ENCODE measurements at regions not wholly inside any gene's neighbourhood (a gene's known extent, or its start where the extent isn't known, plus 50 kb on each side); places are given as distances from the start of the nearest gene placed in this dataset.
"Not testable (repeated sequence)": the region's sequence is repeated elsewhere in the genome, so short reads cannot be mapped to it uniquely, and the experiment has no call there.

DNA sequence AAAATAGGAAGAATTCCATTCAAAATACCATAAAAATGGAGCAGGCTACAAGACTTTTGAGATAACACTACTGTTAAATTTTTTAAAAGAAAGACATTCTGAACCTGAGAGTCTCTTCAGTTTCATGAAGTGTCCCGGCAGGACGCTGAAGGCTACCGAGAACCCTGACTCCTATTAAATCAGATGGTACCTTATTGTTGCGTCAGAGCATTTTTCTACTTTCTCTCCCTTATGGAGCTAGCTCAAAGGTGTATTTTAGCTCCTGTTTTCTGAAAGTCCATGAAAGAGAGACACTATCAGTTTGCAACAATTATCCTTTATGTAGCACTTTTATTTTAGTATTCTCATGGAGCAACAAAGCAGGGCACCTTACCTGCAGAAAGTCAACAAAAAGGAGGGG is 626.7 kb downstream of the IRS1 start:
- Histone ChIP-seq H3K27me3 (no peaks in the 10 kb centered on the region), H3K27ac (peak overlapping the region; percentile 76 to 87 (median 83)), H3K4me1 (peaks cover 0 to 15% of the 10 kb centered on the region in 2 donors), H3K36me3 (no peaks in the 10 kb centered on the region), H3K4me3 (replicated peaks in 1 of 3) (peak overlapping the region in 1 of 3 donors; percentile 22), H3K9me3 (no peaks in the 10 kb centered on the region)
- 37 to 57% methylated on average over 4 of the region's 4 CpGs for WGBS, 2 donors
- peak in 1 of 2 donors; percentile 20 for DNase-seq
- intact Hi-C loops (cut with DNase I): no loop called here
- TF ChIP-seq, protein P1, sequence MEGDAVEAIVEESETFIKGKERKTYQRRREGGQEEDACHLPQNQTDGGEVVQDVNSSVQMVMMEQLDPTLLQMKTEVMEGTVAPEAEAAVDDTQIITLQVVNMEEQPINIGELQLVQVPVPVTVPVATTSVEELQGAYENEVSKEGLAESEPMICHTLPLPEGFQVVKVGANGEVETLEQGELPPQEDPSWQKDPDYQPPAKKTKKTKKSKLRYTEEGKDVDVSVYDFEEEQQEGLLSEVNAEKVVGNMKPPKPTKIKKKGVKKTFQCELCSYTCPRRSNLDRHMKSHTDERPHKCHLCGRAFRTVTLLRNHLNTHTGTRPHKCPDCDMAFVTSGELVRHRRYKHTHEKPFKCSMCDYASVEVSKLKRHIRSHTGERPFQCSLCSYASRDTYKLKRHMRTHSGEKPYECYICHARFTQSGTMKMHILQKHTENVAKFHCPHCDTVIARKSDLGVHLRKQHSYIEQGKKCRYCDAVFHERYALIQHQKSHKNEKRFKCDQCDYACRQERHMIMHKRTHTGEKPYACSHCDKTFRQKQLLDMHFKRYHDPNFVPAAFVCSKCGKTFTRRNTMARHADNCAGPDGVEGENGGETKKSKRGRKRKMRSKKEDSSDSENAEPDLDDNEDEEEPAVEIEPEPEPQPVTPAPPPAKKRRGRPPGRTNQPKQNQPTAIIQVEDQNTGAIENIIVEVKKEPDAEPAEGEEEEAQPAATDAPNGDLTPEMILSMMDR (IDR thresholded peaks at IDR 0.05): no peak
- TF ChIP-seq POLR2A (IDR thresholded peaks at IDR 0.05): no peak

DNA sequence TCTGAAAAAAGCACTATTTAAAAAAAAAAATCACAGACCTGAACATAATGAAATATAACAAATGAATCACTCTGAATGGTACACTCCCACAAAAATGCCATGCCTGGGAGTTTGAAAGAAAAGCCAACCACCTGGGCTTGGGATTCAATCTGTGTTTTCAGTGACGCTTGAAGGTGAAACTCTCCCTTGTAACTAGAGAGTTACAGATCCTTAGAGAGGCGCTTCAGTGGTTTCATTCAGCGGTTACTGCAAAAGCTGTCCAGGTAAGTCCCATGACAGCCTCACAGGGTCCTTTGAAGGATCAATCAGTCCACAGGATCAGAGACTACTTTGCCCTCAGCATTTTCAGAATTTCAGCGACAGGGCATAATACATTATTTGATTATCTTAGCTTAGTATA is 627.3 kb downstream of the IRS1 start:
- TF ChIP-seq, protein P1 (IDR thresholded peaks at IDR 0.05): no peak
- TF ChIP-seq POLR2A (IDR thresholded peaks at IDR 0.05): peak in 1 of 2 donors; percentile 74
- peak overlapping the region in 1 of 3 donors; percentile 22 for H3K4me3 ChIP-seq (replicated peaks in 1 of 3)
- intact Hi-C loops (cut with DNase I): no loop called here
- no peaks in the 10 kb centered on the region for H3K27me3 ChIP-seq
- no peaks in the 10 kb centered on the region for H3K36me3 ChIP-seq
- WGBS, 2 donors: 32 to 45% methylated on average over 4 of the region's 4 CpGs
- peaks cover 0 to 15% of the 10 kb centered on the region in 2 donors for H3K4me1 ChIP-seq
- peak; percentile 58 to 68 for DNase-seq
- no peaks in the 10 kb centered on the region for H3K9me3 ChIP-seq
- peak overlapping the region; percentile 76 to 87 (median 83) for H3K27ac ChIP-seq

DNA sequence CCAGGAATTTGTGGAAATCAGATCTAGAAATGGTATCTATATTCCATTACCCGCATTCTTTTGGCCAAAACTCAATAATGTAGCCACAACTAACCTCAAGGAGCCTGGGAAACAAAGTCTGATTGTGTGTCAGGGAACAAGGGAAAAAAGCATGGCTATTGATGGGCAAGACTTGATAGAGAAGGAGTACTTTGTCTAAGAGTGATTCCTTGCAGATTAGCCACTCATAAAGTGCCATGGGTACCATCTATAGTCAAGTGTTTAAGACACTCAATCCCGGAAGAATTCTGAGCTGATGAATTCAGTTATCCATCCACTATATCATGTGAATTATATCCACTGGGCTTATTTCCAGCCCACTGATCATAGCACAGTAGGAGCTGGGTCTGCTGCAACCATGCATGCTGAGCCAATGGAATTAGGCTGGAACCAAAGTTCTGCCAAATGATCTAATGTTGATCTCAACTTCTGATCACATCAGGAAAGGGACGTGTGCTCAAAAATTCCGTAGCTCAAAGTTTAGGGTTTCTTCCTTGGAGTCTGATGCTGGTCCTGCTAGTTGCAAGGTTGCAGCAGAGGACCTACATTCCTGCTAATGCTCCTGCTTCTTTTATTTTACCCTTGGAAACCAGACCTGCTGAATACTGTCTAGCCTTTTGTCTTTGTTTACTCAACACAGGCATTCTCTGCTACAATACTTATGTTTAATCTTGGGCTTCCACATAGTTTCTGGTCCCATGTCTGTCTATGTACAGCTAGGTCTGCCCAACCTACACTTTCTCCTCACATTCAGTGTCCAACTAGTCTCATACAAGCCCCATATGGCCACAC is 629.7 kb downstream of the IRS1 start:
- intact Hi-C loops (cut with DNase I): no loop called here
- H3K36me3 ChIP-seq: no peaks in the 10 kb centered on the region
- H3K4me1 ChIP-seq: peaks cover 0 to 10% of the 10 kb centered on the region in 2 donors
- no peak overlapping the region for H3K4me3 ChIP-seq (replicated peaks in 1 of 3)
- WGBS, 2 donors: 77 to 78% methylated on average over 4 of the region's 4 CpGs
- H3K27me3 ChIP-seq: no peaks in the 10 kb centered on the region
- no peak for DNase-seq
- no peak overlapping the region for H3K27ac ChIP-seq
- no peaks in the 10 kb centered on the region for H3K9me3 ChIP-seq
- TF ChIP-seq, protein P1 (IDR thresholded peaks at IDR 0.05): no peak
- no peak for TF ChIP-seq POLR2A (IDR thresholded peaks at IDR 0.05)

DNA sequence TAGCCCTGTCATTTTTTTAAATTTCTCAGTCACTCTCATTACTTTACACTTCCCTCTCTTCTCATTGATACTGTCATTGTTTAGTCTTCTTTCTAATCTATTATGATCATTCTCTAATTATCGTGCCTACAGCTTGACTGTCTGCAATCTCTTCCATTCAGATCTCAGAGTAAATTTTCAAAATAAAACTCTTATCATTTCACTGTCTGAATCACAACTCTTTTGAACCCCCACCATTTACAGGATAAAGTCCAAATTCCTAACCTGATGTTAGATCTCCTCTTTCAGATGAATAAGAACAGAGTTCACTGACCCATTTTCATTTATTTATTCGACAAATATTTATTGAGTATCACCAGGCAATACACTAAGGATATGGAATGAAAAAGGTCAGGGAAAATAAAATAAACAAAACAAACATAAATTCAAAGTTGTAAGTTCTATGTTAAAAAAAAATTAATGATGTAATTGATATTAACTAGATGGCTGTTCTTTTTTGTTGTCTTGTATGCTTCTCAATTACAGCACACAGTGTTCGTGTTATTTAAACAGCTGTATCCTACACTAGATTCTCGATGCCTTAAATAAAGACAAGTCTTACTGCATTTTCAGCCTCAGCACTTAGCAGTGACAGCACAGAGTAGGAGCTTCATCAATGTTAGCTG is 631.0 kb downstream of the IRS1 start:
- Histone ChIP-seq H3K27me3 (no peaks in the 10 kb centered on the region), H3K4me1 (peaks cover 5 to 12% of the 10 kb centered on the region in 2 donors), H3K36me3 (no peaks in the 10 kb centered on the region), H3K4me3 (replicated peaks in 1 of 3) (no peak overlapping the region), H3K9me3 (no peaks in the 10 kb centered on the region), H3K27ac (peak overlapping the region in 1 of 3 donors; percentile 19)
- TF ChIP-seq, protein P1 (IDR thresholded peaks at IDR 0.05): no peak
- no peak for TF ChIP-seq POLR2A (IDR thresholded peaks at IDR 0.05)
- DNase-seq: no peak
- intact Hi-C loops (cut with DNase I): no loop called here
- WGBS, 2 donors: 89 to 93% methylated on average over 4 of the region's 4 CpGs

DNA sequence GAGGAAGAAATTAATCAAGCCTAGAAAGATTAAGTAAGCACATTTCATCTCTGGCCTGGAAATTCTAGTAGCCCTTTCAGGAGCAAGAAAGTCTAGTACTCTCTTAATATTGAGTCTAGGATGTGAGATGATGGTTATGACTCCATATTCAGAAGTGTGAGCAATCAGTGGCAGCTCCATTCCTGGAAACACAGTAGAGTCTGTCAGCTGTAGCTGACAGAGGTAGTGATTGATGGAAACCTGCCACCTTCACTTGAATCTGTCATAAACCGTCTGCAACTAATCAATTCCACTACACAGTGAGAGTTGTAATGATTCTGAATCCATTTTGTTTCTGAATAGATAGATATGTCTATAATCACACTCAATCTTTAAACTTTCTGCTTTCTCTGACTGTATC is 635.1 kb downstream of the IRS1 start:
- no peak overlapping the region for H3K4me3 ChIP-seq (replicated peaks in 1 of 3)
- no peaks in the 10 kb centered on the region for H3K9me3 ChIP-seq
- H3K4me1 ChIP-seq: peaks cover 6 to 8% of the 10 kb centered on the region in 2 donors
- peak overlapping the region; percentile 17 to 56 (median 32) for H3K27ac ChIP-seq
- TF ChIP-seq POLR2A (IDR thresholded peaks at IDR 0.05): no peak
- TF ChIP-seq, protein P1 (IDR thresholded peaks at IDR 0.05): no peak
- intact Hi-C loops (cut with DNase I): no loop called here
- no peaks in the 10 kb centered on the region for H3K36me3 ChIP-seq
- no peaks in the 10 kb centered on the region for H3K27me3 ChIP-seq
- DNase-seq: no peak
- 79 to 85% methylated on average over 1 of the region's 1 CpG for WGBS, 2 donors

DNA sequence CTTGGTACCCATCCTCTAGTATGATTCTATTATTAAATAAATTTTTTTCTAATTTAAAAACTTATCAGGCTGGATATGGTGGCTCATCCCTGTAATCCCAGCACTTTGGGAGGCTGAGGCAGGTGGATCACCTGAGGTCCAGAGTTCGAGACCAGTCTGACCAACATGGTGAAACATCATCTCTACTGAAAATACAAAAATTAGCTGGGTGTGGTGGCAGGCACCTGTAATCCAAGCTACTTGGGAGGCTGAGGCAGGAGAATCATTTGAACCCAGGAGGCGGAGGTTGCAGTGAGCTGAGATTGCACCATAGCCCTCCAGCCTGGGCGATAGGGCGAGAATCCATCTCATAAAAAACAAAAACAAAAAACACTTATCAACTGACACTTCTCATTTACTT is 639.0 kb downstream of the IRS1 start:
- Histone ChIP-seq H3K27ac (peak overlapping the region; percentile 70 to 90 (median 80)), H3K4me1 (peaks cover 27 to 31% of the 10 kb centered on the region in 2 donors)
- DNase-seq; H3K9me3 ChIP-seq; intact Hi-C loops (cut with DNase I); H3K4me3 ChIP-seq (replicated peaks in 1 of 3); H3K36me3 ChIP-seq; H3K27me3 ChIP-seq: not testable (repeated sequence)
- WGBS, 2 donors: 97 to 99% methylated on average over 4 of the region's 4 CpGs
